ENCODE measurements at regions not wholly inside any gene's neighbourhood (a gene's known extent, or its start where the extent isn't known, plus 50 kb on each side); places are given as distances from the start of the nearest gene placed in this dataset.

DNA sequence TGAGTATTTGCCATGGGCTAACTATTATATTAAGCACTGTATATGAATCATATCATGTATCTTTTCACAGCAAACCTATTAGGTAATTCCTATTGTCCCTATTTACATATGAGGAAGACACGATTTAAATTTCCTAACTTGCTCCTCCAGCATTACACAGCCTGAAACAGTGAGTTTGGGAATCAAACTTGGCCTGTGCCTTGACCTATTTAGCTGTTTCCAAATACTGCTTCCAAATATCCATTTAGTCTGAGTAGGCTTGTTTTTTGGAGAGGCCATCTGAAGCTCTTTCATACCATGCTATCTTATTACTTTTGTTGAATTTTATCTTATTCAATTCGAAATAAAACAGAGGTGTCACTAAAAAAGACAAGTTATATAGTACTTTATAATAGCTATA lies 447.3 kb upstream of the MPDZ start:
- Histone ChIP-seq H3K9me3 (ENCODE audit: low read length) (no peaks in the 10 kb centered on the region), H2AFZ (ENCODE audit: low read length) (no peak overlapping the region), H3K27me3 (ENCODE audit: insufficient read depth, low read length) (no peaks in the 10 kb centered on the region), H3K4me1 (ENCODE audit: insufficient read depth, low read length, severe bottlenecking) (no peaks in the 10 kb centered on the region), H3K9me2 (ENCODE audit: low read depth, low read length) (no peaks in the 10 kb centered on the region), H3K36me3 (ENCODE audit: insufficient read depth, low read length) (no peaks in the 10 kb centered on the region), H3K9ac (ENCODE audit: low read length) (no peak overlapping the region), H3F3A (ENCODE audit: insufficient read depth, low read length) (no peaks in the 10 kb centered on the region), H4K20me1 (ENCODE audit: insufficient read depth, low read length) (no peaks in the 10 kb centered on the region), H3K4me2 (ENCODE audit: low read length) (no peak overlapping the region), H3K79me2 (ENCODE audit: insufficient read depth, low read length) (no peaks in the 10 kb centered on the region), H3K4me3 (ENCODE audit: low read depth, low read length, poor library complexity, severe bottlenecking) (no peak overlapping the region), H3K27ac (ENCODE audit: low read depth, low read length, poor library complexity, severe bottlenecking) (no peak overlapping the region)
- no peak for TF ChIP-seq EZH2 (IDR thresholded peaks at IDR 0.05; ENCODE audit: borderline replicate concordance, low read length)
- TF ChIP-seq, protein P1, sequence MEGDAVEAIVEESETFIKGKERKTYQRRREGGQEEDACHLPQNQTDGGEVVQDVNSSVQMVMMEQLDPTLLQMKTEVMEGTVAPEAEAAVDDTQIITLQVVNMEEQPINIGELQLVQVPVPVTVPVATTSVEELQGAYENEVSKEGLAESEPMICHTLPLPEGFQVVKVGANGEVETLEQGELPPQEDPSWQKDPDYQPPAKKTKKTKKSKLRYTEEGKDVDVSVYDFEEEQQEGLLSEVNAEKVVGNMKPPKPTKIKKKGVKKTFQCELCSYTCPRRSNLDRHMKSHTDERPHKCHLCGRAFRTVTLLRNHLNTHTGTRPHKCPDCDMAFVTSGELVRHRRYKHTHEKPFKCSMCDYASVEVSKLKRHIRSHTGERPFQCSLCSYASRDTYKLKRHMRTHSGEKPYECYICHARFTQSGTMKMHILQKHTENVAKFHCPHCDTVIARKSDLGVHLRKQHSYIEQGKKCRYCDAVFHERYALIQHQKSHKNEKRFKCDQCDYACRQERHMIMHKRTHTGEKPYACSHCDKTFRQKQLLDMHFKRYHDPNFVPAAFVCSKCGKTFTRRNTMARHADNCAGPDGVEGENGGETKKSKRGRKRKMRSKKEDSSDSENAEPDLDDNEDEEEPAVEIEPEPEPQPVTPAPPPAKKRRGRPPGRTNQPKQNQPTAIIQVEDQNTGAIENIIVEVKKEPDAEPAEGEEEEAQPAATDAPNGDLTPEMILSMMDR (IDR thresholded peaks at IDR 0.05; ENCODE audit: low read length): no peak

DNA sequence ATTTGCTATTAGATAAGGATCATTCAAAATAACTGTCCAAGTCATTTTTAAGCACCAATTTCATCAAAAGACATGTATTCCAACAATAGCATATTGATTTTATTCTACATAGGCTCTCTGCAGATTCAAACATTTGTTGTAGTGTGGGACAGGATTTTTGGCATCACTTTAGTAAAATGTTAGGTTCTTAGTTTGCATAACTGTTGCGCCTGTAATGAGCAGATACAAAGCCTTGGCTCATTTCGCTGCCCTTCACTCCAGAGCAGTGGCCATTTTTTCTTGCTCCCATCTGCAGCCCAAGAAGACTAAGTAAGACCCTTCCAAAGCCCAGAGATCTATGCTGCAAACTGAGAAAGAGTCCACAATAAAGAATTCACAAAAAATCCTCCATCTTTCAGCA lies 446.0 kb upstream of the MPDZ start:
- Histone ChIP-seq H3K27me3 (ENCODE audit: insufficient read depth, low read length) (no peaks in the 10 kb centered on the region), H3K9ac (ENCODE audit: low read length) (no peak overlapping the region), H3K36me3 (ENCODE audit: insufficient read depth, low read length) (no peaks in the 10 kb centered on the region), H3K9me3 (ENCODE audit: low read length) (no peaks in the 10 kb centered on the region), H3K9me2 (ENCODE audit: low read depth, low read length) (no peaks in the 10 kb centered on the region), H3K4me1 (ENCODE audit: insufficient read depth, low read length, severe bottlenecking) (no peaks in the 10 kb centered on the region), H3K27ac (ENCODE audit: low read depth, low read length, poor library complexity, severe bottlenecking) (no peak overlapping the region), H3F3A (ENCODE audit: insufficient read depth, low read length) (no peaks in the 10 kb centered on the region), H2AFZ (ENCODE audit: low read length) (no peak overlapping the region), H4K20me1 (ENCODE audit: insufficient read depth, low read length) (no peaks in the 10 kb centered on the region), H3K4me3 (ENCODE audit: low read depth, low read length, poor library complexity, severe bottlenecking) (no peak overlapping the region), H3K4me2 (ENCODE audit: low read length) (no peak overlapping the region), H3K79me2 (ENCODE audit: insufficient read depth, low read length) (no peaks in the 10 kb centered on the region)
- TF ChIP-seq, protein P1 (IDR thresholded peaks at IDR 0.05; ENCODE audit: low read length): no peak
- no peak for TF ChIP-seq EZH2 (IDR thresholded peaks at IDR 0.05; ENCODE audit: borderline replicate concordance, low read length)

DNA sequence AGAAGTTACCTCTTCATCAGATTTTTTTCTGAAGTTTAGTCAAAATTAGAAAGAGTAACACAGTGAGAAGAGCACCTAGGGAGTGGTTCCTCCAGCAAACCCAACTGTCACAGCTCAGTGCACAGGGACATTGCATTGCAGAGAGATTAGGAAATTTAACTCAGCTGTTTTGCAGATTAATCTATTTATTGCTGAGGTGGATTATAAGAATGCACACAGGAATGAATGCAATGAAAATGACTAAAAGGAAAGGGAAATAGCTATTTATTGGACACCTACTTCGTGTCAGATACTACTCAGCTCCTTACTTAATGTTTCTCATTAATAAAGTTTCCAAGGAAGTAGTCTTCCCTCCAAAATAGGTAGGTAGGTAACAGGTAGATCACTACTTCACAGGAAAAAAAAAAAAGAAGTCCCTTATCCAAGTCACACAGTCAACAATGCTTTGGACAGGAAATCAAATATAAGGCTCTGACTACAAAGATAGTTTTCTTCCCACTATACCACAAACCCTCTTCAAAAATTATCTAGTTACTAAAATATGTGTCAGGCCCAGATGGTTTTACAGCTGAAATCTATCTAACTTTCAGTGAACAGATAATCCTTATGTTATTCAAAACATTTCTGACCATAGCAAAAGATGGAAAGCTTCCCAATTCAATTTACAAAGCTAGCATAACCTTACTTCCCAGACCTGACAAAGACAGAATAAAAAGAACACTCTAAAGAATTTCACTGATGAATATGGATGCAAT lies 442.2 kb upstream of the MPDZ start:
- no peaks in the 10 kb centered on the region for H3K4me1 ChIP-seq (ENCODE audit: insufficient read depth, low read length, severe bottlenecking)
- H3K9ac ChIP-seq (ENCODE audit: low read length): no peak overlapping the region
- no peaks in the 10 kb centered on the region for H3K79me2 ChIP-seq (ENCODE audit: insufficient read depth, low read length)
- no peaks in the 10 kb centered on the region for H3K9me3 ChIP-seq (ENCODE audit: low read length)
- no peaks in the 10 kb centered on the region for H3F3A ChIP-seq (ENCODE audit: insufficient read depth, low read length)
- no peaks in the 10 kb centered on the region for H3K27me3 ChIP-seq (ENCODE audit: insufficient read depth, low read length)
- H4K20me1 ChIP-seq (ENCODE audit: insufficient read depth, low read length): no peaks in the 10 kb centered on the region
- no peak overlapping the region for H3K4me2 ChIP-seq (ENCODE audit: low read length)
- TF ChIP-seq EZH2 (IDR thresholded peaks at IDR 0.05; ENCODE audit: borderline replicate concordance, low read length): no peak
- TF ChIP-seq, protein P1 (IDR thresholded peaks at IDR 0.05; ENCODE audit: low read length): no peak
- H3K36me3 ChIP-seq (ENCODE audit: insufficient read depth, low read length): no peaks in the 10 kb centered on the region
- no peak overlapping the region for H2AFZ ChIP-seq (ENCODE audit: low read length)
- no peak overlapping the region for H3K4me3 ChIP-seq (ENCODE audit: low read depth, low read length, poor library complexity, severe bottlenecking)
- H3K9me2 ChIP-seq (ENCODE audit: low read depth, low read length): no peaks in the 10 kb centered on the region
- no peak overlapping the region for H3K27ac ChIP-seq (ENCODE audit: low read depth, low read length, poor library complexity, severe bottlenecking)
